BJ (cell line): ENCODE measurements at regions not wholly inside any gene's neighbourhood (a gene's known extent, or its start where the extent isn't known, plus 50 kb on each side); places are given as distances from the start of the nearest gene placed in this dataset.
"Not testable (repeated sequence)": the region's sequence is repeated elsewhere in the genome, so short reads cannot be mapped to it uniquely, and the experiment has no call there.

ENCODE experiments used
- CTCF ChIA-PET: fragments of 350-600 bp; formaldehyde crosslinking; extraction: SDS; loops from one replicate; lab custom pipeline; 2021; ENCODE audit warnings: antibody characterized with exemption, inconsistent platforms; lab: Yijun Ruan, JAX
- POLR2A ChIA-PET: fragments of 300-600 bp; sonication (Branson Sonifier 250); formaldehyde crosslinking; extraction: SDS; loops from one replicate; lab custom pipeline; 2021; ENCODE audit warnings: antibody characterized with exemption; lab: Charles Lee
- DNase-seq: peaks from one replicate; pipeline ENCODE4 v3.0.0-alpha.2; 2011; ENCODE audit warnings: low read depth
- H3K27me3 ChIP-seq: 2 replicates; pipeline ENCODE4 v1.6.0; 2011; ENCODE audit warnings: low read length; ENCODE audit not compliant: control insufficient read depth, insufficient read depth
- H3K36me3 ChIP-seq: 2 replicates; pipeline ENCODE4 v1.5.1; 2011; ENCODE audit warnings: low read length; ENCODE audit not compliant: control insufficient read depth, insufficient read depth
- H3K4me3 ChIP-seq: 2 replicates; pipeline ENCODE4 v1.5.1; 2011; ENCODE audit warnings: low read depth, mild to moderate bottlenecking, control low read depth, low read length
- TF ChIP-seq, protein P1 (sequence below): IDR thresholded peaks from 2 replicates; pipeline ENCODE4 v1.5.1; 2011; ENCODE audit warnings: low read depth, mild to moderate bottlenecking, control low read depth, inconsistent platforms, low read length, moderate library complexity; ENCODE audit not compliant: insufficient read depth

DNA sequence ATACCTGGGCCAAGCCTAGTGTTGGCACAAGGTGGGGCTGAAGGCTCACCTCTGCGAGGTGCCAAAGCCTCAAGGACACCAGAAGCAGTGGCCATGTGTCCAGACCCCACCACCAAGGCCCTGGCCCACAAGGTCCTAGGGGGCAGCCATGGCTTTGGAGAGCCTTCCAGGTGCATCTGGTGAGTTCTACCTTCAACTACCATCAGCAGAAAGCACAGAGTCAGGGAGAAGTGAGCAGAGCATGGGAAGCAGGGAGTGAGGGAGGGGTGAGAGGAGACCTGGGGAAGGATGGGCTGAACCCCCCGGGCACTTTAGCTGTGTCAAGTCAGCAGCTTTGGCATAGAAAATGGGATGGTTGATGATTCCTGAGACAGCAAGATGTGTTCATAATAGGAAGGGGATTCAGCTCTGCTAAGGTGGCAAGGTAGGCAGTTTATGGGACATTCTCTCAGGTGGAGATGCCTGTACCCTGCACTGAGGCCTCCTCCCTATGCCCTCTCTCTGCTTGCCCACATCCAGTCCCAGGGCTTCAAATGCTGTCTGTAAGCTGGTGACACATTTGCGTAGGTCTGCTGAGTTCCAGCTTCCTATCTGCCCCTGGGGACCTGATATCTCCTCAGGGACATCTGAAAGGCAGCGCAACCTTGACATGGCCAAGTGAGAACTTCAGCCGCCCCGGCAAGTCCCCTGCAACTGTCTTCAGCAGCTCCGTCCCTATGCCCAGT lies 83.4 kb upstream of the RGPD5 start:
- no peaks in the 10 kb centered on the region for H3K36me3 ChIP-seq
- CTCF ChIA-PET: no interaction called here
- POLR2A ChIA-PET: no interaction called here
- no peak for DNase-seq
- TF ChIP-seq, protein P1, sequence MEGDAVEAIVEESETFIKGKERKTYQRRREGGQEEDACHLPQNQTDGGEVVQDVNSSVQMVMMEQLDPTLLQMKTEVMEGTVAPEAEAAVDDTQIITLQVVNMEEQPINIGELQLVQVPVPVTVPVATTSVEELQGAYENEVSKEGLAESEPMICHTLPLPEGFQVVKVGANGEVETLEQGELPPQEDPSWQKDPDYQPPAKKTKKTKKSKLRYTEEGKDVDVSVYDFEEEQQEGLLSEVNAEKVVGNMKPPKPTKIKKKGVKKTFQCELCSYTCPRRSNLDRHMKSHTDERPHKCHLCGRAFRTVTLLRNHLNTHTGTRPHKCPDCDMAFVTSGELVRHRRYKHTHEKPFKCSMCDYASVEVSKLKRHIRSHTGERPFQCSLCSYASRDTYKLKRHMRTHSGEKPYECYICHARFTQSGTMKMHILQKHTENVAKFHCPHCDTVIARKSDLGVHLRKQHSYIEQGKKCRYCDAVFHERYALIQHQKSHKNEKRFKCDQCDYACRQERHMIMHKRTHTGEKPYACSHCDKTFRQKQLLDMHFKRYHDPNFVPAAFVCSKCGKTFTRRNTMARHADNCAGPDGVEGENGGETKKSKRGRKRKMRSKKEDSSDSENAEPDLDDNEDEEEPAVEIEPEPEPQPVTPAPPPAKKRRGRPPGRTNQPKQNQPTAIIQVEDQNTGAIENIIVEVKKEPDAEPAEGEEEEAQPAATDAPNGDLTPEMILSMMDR: no peak
- no peak overlapping the region for H3K4me3 ChIP-seq
- 0 out of 2 replicates have a peak, but pooled peaks cover 2% of the 10 kb centered on the region for H3K27me3 ChIP-seq

DNA sequence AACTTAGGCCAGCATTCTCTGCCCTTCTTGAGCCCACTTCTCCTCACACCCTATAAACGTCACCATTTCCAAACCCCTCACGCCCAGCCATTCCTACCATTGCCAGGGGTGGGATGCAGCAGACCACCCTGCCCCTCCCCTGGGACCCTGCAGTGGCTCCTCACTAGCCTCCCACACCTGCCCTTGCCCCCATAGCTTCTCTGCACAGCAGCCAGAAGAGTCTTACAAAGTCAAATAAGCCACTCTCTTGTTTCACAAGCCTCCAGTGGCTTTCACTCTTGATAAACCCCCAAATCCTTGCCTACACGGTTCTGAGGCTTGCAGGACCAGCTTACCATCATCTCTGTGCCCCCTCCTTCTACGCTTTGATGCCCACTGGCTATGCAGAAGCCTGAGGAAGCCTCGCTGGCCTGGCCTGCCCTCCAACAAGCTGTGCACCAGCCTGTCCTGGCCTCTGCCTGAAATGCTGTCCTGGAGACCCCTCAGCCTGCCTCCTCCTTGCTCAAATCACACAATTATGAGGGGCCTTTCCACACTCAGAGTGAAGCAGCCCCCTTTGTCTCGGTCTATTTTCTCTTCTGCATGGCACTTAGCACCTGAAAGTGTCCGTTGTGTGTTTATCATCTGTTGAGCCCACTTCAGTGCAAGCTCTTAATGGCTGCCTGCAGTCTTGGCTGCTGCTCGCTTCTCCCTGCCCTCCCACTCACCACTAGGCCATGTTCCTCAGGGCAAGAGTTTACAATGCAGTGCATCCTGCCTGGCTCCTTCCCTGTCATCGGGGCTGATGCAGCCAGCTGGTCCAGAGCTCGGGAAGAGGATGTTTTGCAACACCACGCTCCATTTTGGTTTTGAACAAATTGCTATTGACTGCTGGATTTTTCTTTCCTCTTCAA lies 82.6 kb upstream of the RGPD5 start:
- DNase-seq: no peak
- Histone ChIP-seq H3K36me3 (no peaks in the 10 kb centered on the region), H3K27me3 (no peaks in the 10 kb centered on the region), H3K4me3 (no peak overlapping the region)
- TF ChIP-seq, protein P1: no peak
- ChIA-PET POLR2A (no interaction called here), CTCF (interaction anchor here (0.6 to 2.0 kb wide), 2 partner anchors 8 to 16 kb away, joined by 3 to 5 read pairs; no protein-coding TSS in a partner anchor)

DNA sequence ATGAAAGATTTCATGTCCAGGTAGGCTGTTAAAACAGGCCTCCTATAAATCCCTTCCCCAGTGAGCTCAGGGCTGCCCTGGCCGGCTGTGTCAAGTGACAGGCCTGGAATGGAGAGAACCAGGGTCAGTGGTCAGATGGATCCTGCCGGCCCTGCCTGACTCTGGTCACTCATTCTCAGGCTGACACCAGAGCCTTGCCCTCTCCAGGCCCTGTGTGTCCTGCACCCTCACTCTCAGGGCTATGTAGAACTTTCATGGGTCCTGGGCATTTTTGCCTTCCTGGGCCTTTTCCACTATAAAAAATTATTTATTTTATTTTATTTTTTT lies 82.0 kb upstream of the RGPD5 start:
- no peaks in the 10 kb centered on the region for H3K36me3 ChIP-seq
- POLR2A ChIA-PET: no interaction called here
- H3K27me3 ChIP-seq: no peaks in the 10 kb centered on the region
- CTCF ChIA-PET: interaction anchor here (2.0 kb wide), 1 partner anchor 9 kb away, joined by 5 read pairs; no protein-coding TSS in a partner anchor
- no peak overlapping the region for H3K4me3 ChIP-seq
- TF ChIP-seq, protein P1: no peak
- DNase-seq: no peak

DNA sequence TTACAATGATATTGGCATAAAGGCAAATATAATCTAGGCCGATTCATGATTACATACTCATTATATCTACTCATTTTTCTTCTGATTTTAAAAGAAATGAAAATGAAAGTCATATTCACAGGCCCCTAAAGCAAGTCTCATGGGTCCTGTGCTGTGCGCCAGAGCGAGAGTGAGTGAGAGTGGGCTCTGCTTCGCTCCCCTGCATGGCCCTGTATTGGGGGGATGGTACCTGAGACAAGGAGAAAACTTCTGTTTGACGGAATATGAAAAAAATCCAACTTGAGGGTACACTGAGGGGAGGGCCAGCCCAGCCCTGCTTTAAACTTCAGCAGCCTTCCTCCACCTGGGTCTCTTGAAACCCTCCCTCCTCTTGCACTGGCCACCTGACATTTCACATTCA lies 81.4 kb upstream of the RGPD5 start:
- POLR2A ChIA-PET: no interaction called here
- no peak for DNase-seq
- CTCF ChIA-PET: interaction anchor here (1.6 to 2.0 kb wide), 3 partner anchors 9 to 167 kb away, joined by 5 to 14 read pairs (median 5); no protein-coding TSS in a partner anchor
- TF ChIP-seq, protein P1: no peak
- Histone ChIP-seq H3K27me3 (no peaks in the 10 kb centered on the region), H3K4me3 (no peak overlapping the region), H3K36me3 (no peaks in the 10 kb centered on the region)

DNA sequence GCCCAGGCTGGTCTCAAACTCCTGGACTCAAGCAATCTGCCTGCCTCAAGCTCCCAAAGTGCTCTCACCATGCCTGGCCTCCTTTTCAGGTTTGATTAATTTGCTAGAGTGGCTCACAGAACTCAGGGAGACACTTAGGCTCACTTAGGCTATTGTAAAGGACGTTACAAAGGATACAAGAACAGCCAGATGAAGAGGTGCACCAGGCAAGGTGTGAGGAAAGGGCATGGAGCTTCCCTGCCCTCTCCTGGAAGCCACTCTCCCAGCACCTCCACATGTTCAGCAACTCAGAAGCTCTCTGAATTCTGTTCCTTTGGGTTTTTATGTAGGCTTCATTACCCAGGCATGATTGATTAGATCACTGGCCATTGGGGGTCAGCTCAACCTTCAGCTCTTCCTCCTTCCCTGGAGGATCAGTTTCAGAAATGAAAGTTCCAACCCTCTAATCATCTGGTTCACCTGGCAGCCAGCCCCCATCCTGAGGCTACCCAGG lies 78.7 kb upstream of the RGPD5 start:
- CTCF ChIA-PET: interaction anchor here (0.6 to 3.0 kb wide), 10 partner anchors 10 to 201 kb away, joined by 3 to 23 read pairs (median 4); no protein-coding TSS in a partner anchor

DNA sequence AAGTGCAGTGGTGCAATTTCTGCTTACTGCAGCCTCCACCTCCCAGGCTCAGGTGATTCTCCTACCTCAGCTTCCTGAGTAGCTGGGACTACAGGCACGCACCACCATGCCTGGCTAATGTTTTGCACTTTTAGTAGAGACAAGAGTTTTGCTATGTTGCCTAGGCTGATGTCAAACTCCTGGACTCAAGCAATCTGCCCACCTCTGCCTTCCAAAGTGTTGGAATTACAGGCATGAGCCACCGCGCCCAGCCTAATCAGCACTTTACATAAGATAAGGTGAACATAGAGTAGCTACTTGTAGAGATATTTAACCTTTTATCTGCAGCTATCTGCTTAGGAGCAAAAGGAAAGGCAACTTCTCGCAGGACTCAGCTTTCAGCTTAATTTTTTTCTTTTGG lies 77.5 kb upstream of the RGPD5 start:
- H3K36me3 ChIP-seq, DNase-seq, H3K27me3 ChIP-seq, POLR2A ChIA-PET, H3K4me3 ChIP-seq: not testable (repeated sequence)
- CTCF ChIA-PET: interaction anchor here (3.0 kb wide), 1 partner anchor 19 kb away, joined by 13 read pairs; no protein-coding TSS in a partner anchor

More for the DNA sequence above, 78.7 kb upstream of the RGPD5 start:
- no peak for DNase-seq
- POLR2A ChIA-PET: no interaction called here
- H3K36me3 ChIP-seq: no peaks in the 10 kb centered on the region
- no peak overlapping the region for H3K4me3 ChIP-seq
- no peaks in the 10 kb centered on the region for H3K27me3 ChIP-seq
- TF ChIP-seq, protein P1: peak; percentile 41
